ENCODE measurements at regions not wholly inside any gene's neighbourhood (a gene's known extent, or its start where the extent isn't known, plus 50 kb on each side); places are given as distances from the start of the nearest gene placed in this dataset.
"Not testable (repeated sequence)": the region's sequence is repeated elsewhere in the genome, so short reads cannot be mapped to it uniquely, and the experiment has no call there.

DNA sequence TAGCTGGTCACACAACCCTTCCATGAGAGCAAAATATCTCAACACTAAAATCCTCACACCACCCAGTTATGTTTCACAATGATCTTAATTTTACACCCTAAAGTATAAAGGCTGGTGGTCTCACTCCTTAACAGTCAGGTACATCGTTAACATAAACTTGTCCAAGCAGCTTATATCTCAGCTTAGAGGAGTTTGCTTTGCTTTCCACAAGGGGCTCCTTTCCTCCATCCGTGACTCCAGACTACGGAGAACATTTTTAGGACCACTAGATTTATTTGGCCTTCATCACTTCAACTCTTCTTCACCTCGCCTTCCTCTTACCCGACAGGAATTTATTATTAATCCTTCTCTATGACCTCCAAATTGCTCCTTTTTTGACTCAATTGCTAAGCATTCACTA is 1014.1 kb upstream of the NUDT12 start:
- Histone ChIP-seq H3K4me3 (no peak overlapping the region), H3K9me3 (no peaks in the 10 kb centered on the region), H3K4me1 (no peaks in the 10 kb centered on the region), H3K36me3 (no peaks in the 10 kb centered on the region), H3K27ac (no peak overlapping the region), H3K27me3 (no peaks in the 10 kb centered on the region)
- no peak for TF ChIP-seq CTCF (IDR thresholded peaks at IDR 0.05)
- DNase-seq = no peak
- intact Hi-C loops (cut with DNase I; ENCODE audit: low total_unique reads) = no loop called here

GRCh38 chr5:104573949-104574709 is 1011.5 kb upstream of the NUDT12 start:
- no peaks in the 10 kb centered on the region for H3K9me3 ChIP-seq
- no peaks in the 10 kb centered on the region for H3K4me1 ChIP-seq
- H3K27me3 ChIP-seq = no peaks in the 10 kb centered on the region
- H3K4me3 ChIP-seq = no peak overlapping the region
- no peaks in the 10 kb centered on the region for H3K36me3 ChIP-seq
- intact Hi-C loops (cut with DNase I; ENCODE audit: low total_unique reads) = no loop called here
- no peak for TF ChIP-seq CTCF (IDR thresholded peaks at IDR 0.05)
- DNase-seq = no peak
- H3K27ac ChIP-seq = no peak overlapping the region

DNA sequence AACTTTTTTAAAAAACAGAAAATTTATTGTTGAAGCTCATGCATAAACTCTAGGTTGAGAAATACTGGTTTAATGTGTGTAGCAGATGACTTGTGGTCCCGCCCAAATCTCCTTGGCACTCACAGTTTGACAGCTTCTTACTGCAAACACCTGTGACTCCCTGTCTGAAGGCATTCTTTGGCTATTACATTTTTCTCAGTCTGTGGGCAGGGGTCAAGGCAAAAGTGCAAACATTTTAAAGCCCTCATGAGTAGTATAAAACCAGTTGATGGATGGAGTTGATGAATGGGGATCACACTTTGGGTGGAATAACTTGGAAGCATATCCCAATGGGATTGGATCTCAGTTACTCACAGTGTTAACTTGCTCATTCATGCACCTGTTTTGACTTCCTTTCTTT is 1007.0 kb upstream of the NUDT12 start:
- no peaks in the 10 kb centered on the region for H3K4me1 ChIP-seq
- H3K27me3 ChIP-seq = no peaks in the 10 kb centered on the region
- no peak overlapping the region for H3K4me3 ChIP-seq
- H3K27ac ChIP-seq = no peak overlapping the region
- intact Hi-C loops (cut with DNase I; ENCODE audit: low total_unique reads) = no loop called here
- H3K9me3 ChIP-seq = no peaks in the 10 kb centered on the region
- TF ChIP-seq CTCF (IDR thresholded peaks at IDR 0.05) = no peak
- no peaks in the 10 kb centered on the region for H3K36me3 ChIP-seq
- no peak for DNase-seq

DNA sequence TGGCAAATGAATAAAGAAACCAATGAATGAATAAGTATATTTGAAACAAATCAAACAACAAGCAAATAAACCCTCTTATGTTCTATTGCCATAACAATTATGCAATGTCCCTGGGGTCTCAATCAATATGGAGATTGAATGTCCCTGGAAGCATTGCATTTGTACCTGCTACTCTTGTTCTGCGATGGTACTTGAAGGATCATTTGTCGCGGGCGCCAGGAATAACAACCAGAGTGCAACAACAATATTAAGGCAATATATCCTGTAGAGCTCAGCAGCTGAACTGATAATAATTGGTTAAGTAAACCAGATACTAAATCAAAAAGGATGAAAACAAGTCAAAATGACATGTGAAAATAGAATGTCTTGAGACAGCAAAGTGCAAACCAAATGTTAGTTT is 1001.9 kb upstream of the NUDT12 start:
- H3K4me1 ChIP-seq = no peaks in the 10 kb centered on the region
- no peak overlapping the region for H3K27ac ChIP-seq
- no peaks in the 10 kb centered on the region for H3K27me3 ChIP-seq
- H3K9me3 ChIP-seq = no peaks in the 10 kb centered on the region
- TF ChIP-seq CTCF (IDR thresholded peaks at IDR 0.05) = no peak
- no peaks in the 10 kb centered on the region for H3K36me3 ChIP-seq
- no peak for DNase-seq
- no peak overlapping the region for H3K4me3 ChIP-seq
- intact Hi-C loops (cut with DNase I; ENCODE audit: low total_unique reads) = no loop called here

GRCh38 chr5:104556957-104557356 is 994.4 kb upstream of the NUDT12 start:
- no peaks in the 10 kb centered on the region for H3K27me3 ChIP-seq
- H3K36me3 ChIP-seq = no peaks in the 10 kb centered on the region
- DNase-seq = no peak
- no peaks in the 10 kb centered on the region for H3K4me1 ChIP-seq
- H3K27ac ChIP-seq = no peak overlapping the region
- intact Hi-C loops (cut with DNase I; ENCODE audit: low total_unique reads) = no loop called here
- no peaks in the 10 kb centered on the region for H3K9me3 ChIP-seq
- no peak for TF ChIP-seq CTCF (IDR thresholded peaks at IDR 0.05)
- no peak overlapping the region for H3K4me3 ChIP-seq

GRCh38 chr5:104551628-104552027 is 989.0 kb upstream of the NUDT12 start:
- intact Hi-C loops (cut with DNase I; ENCODE audit: low total_unique reads) = no loop called here
- Histone ChIP-seq H3K4me1 (no peaks in the 10 kb centered on the region), H3K36me3 (no peaks in the 10 kb centered on the region), H3K9me3 (no peaks in the 10 kb centered on the region), H3K27ac (no peak overlapping the region), H3K4me3 (no peak overlapping the region), H3K27me3 (no peaks in the 10 kb centered on the region)
- TF ChIP-seq CTCF (IDR thresholded peaks at IDR 0.05) = no peak
- no peak for DNase-seq

- H3K36me3 ChIP-seq; DNase-seq; H3K4me3 ChIP-seq; intact Hi-C loops (cut with DNase I; ENCODE audit: low total_unique reads); H3K9me3 ChIP-seq; H3K27me3 ChIP-seq; H3K27ac ChIP-seq; H3K4me1 ChIP-seq: not testable (repeated sequence)
Measured at GRCh38 chr5:104546871-104547270, 984.3 kb upstream of the NUDT12 start.
